ENCODE measurements at regions not wholly inside any gene's neighbourhood (a gene's known extent, or its start where the extent isn't known, plus 50 kb on each side); places are given as distances from the start of the nearest gene placed in this dataset.
"Not testable (repeated sequence)": the region's sequence is repeated elsewhere in the genome, so short reads cannot be mapped to it uniquely, and the experiment has no call there.

DNA sequence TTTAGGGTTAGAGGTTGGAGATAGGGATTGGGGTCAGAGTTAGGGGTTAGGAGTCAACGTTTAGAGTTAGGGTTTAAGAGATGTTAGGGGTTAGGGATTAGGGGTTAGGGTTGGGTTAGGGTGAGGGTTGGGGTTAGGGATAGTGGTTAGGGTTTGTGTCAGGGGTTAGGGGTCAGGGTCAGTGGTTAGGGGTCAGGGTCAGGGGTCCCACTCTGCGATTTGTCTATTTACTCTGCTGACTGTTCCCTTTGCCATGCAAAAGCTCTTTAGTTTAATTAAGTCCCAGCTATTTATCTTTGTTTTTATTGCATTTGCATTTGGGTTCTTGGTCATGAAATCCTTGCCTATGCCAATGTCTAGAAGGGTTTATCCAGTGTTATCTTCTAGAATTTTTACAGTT, 1649.3 kb downstream of the SPATA31A7 start:
- TF ChIP-seq, protein P1, sequence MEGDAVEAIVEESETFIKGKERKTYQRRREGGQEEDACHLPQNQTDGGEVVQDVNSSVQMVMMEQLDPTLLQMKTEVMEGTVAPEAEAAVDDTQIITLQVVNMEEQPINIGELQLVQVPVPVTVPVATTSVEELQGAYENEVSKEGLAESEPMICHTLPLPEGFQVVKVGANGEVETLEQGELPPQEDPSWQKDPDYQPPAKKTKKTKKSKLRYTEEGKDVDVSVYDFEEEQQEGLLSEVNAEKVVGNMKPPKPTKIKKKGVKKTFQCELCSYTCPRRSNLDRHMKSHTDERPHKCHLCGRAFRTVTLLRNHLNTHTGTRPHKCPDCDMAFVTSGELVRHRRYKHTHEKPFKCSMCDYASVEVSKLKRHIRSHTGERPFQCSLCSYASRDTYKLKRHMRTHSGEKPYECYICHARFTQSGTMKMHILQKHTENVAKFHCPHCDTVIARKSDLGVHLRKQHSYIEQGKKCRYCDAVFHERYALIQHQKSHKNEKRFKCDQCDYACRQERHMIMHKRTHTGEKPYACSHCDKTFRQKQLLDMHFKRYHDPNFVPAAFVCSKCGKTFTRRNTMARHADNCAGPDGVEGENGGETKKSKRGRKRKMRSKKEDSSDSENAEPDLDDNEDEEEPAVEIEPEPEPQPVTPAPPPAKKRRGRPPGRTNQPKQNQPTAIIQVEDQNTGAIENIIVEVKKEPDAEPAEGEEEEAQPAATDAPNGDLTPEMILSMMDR (IDR thresholded peaks at IDR 0.05; ENCODE audit: insufficient read depth, low read length): not testable (repeated sequence)
- not testable (repeated sequence) for TF ChIP-seq POLR2AphosphoS5 (IDR thresholded peaks at IDR 0.05; ENCODE audit: low read depth)

All from HL-60 (cell line).